Subcutaneous abdominal adipose tissue (tissue), 5 donors: ENCODE measurements at regions not wholly inside any gene's neighbourhood (a gene's known extent, or its start where the extent isn't known, plus 50 kb on each side); places are given as distances from the start of the nearest gene placed in this dataset.

Experiments used
- H3K27ac ChIP-seq: one replicate; pipeline ENCODE4 v1.7.0; 2013; ENCODE audit warnings: low read depth, mild to moderate bottlenecking, inconsistent platforms, low read length, moderate library complexity
- H3K27me3 ChIP-seq, 5 donors: one replicate each; pipeline ENCODE4 v1.7.0; 2013; ENCODE audit warnings: low read length in 5 of 5, inconsistent platforms in 1 of 5; ENCODE audit not compliant: control insufficient read depth in 5 of 5, insufficient read depth in 4 of 5
- H3K36me3 ChIP-seq, 5 donors: one replicate each; pipeline ENCODE4 v1.7.0; 2013; ENCODE audit warnings: low read length in 5 of 5; ENCODE audit not compliant: control insufficient read depth in 5 of 5, insufficient read depth in 5 of 5
- H3K4me1 ChIP-seq, 5 donors: one replicate each; pipeline ENCODE4 v1.7.0; 2013; ENCODE audit warnings: low read length in 5 of 5, mild to moderate bottlenecking in 3 of 5, moderate library complexity in 1 of 5; ENCODE audit not compliant: control insufficient read depth in 5 of 5, insufficient read depth in 5 of 5
- H3K4me3 ChIP-seq, 5 donors: one replicate each; pipeline ENCODE4 v1.7.0; 2013; ENCODE audit warnings: low read length in 5 of 5, low read depth in 1 of 5
- H3K9ac ChIP-seq, 5 donors: one replicate each; pipeline ENCODE4 v1.7.0; 2013; ENCODE audit warnings: low read length in 5 of 5, mild to moderate bottlenecking in 4 of 5, moderate library complexity in 3 of 5
- H3K9me3 ChIP-seq, 5 donors: one replicate each; pipeline ENCODE4 v1.7.0; 2013; ENCODE audit warnings: low read length in 5 of 5; ENCODE audit not compliant: control insufficient read depth in 5 of 5
- donor health status: healthy.
- donor health status: healthy.
- donor health status: healthy.
- donor health status: healthy.
- donor health status: healthy.

DNA sequence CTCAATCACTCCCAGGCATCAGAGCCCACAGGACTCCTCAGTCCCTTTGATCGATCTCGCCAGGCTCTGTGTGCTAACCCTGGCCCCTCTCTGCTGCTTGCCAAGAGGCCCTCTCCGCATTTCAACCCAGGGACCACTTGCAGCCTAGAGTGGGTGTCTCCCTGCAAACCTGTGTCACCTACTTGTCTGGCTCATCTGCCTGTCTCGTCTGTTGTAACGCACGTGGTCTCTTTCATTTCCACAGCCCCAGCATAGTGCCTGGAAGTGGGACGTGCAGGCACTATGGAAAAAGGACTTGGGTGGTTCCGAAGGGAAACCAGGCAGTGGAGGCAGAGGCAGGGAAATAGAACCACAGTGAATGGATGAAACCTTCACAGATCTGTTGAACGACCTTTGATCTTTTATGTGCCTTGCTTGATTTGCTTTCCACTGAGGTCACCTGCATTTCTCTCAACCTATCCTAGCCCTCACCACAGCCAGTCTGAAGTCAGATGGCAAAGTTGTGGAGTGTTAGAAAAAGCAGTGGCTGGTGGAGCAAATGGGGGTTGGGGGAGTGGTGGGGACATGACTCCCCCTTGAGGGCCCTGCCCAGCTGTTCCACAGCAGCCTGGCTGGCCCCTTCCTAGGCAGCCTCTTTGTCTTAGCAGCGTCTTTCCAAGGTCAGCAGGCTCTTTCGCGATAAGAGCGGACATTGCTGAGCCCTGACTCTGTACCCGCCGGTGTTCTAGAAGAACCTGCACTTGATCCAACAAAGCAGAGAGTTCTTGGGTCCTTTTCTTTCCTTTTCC, 55.8 kb upstream of the TAGAP start:
- no peak overlapping the region for H3K27ac ChIP-seq

DNA sequence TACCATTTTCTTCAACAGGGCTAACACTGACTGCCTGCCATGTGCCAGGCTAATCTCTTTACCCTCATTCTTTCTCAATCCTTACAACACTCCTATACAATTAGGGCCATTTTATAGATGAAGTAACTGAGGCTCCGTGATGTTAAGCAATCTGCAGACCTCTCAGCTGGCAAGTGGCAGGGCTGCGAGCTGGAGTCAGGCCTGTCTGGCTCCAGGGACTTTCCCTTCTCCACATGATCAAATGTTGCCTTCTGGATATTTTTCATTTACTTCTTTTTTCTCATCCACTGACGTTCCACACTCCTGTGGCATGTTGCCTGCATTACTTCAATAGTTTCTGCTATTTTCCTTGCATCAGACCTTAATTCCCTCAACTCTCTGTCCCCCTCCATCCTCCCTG, 55.2 kb upstream of the TAGAP start:
- peaks cover 0 to 2% (median 0%) of the 10 kb centered on the region in 5 donors for H3K4me1 ChIP-seq
- H3K27ac ChIP-seq: no peak overlapping the region
- no peak overlapping the region for H3K4me3 ChIP-seq
- no peak overlapping the region for H3K9ac ChIP-seq
- H3K27me3 ChIP-seq: peaks cover 4 to 15% (median 9%) of the 10 kb centered on the region in 5 donors
- H3K36me3 ChIP-seq: no peaks in the 10 kb centered on the region
- no peaks in the 10 kb centered on the region for H3K9me3 ChIP-seq

More for the DNA sequence above, 55.8 kb upstream of the TAGAP start:
- Histone ChIP-seq H3K9me3 (no peaks in the 10 kb centered on the region), H3K36me3 (no peaks in the 10 kb centered on the region), H3K9ac (no peak overlapping the region), H3K4me1 (peaks cover 0 to 2% (median 0%) of the 10 kb centered on the region in 5 donors), H3K4me3 (no peak overlapping the region), H3K27me3 (peaks cover 4 to 16% (median 9%) of the 10 kb centered on the region in 5 donors)

- no peak overlapping the region for H3K4me3 ChIP-seq
- H3K4me1 ChIP-seq: peaks cover 0 to 2% (median 0%) of the 10 kb centered on the region in 5 donors
- no peaks in the 10 kb centered on the region for H3K9me3 ChIP-seq
- peaks cover 1 to 9% (median 6%) of the 10 kb centered on the region in 5 donors for H3K27me3 ChIP-seq
- no peak overlapping the region for H3K27ac ChIP-seq
- no peaks in the 10 kb centered on the region for H3K36me3 ChIP-seq
- H3K9ac ChIP-seq: no peak overlapping the region
Measured at GRCh38 chr6:159099276-159099675, 54.5 kb upstream of the TAGAP start.

GRCh38 chr6:159098636-159099106, 53.9 kb upstream of the TAGAP start:
- H3K4me3 ChIP-seq: no peak overlapping the region
- H3K27ac ChIP-seq: no peak overlapping the region
- no peaks in the 10 kb centered on the region for H3K36me3 ChIP-seq
- peaks cover 0 to 5% (median 3%) of the 10 kb centered on the region in 5 donors for H3K27me3 ChIP-seq
- H3K9ac ChIP-seq: no peak overlapping the region
- no peaks in the 10 kb centered on the region for H3K4me1 ChIP-seq
- no peaks in the 10 kb centered on the region for H3K9me3 ChIP-seq

- no peaks in the 10 kb centered on the region for H3K9me3 ChIP-seq
- no peak overlapping the region for H3K9ac ChIP-seq
- peaks cover 0 to under 1% (median 0%) of the 10 kb centered on the region in 5 donors for H3K27me3 ChIP-seq
- no peaks in the 10 kb centered on the region for H3K4me1 ChIP-seq
- no peak overlapping the region for H3K27ac ChIP-seq
- H3K4me3 ChIP-seq: no peak overlapping the region
- no peaks in the 10 kb centered on the region for H3K36me3 ChIP-seq
Measured at GRCh38 chr6:159097256-159097655, 52.5 kb upstream of the TAGAP start.

DNA sequence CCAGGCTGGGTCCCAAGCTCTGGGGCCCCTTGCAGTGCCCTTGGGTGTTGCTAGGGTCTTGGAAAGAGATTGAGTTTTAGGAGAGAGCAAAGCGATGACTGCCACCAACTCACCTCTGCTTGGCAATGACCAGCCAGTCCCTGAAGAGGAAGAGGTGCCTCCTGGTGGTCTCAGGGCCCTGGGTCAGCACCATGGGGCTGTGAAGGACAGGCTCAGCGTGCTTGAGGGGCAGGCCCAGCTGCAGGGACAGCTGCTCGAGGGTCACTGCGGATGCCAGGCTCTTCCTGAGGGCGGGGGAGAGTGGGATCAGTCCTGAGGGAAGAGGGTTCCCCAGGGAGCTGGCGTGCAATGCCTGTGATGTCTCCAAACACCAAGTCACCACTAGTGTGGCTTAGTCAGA, 50.8 kb upstream of the TAGAP start:
- Histone ChIP-seq H3K4me3 (no peak overlapping the region), H3K27ac (no peak overlapping the region), H3K27me3 (no peaks in the 10 kb centered on the region), H3K36me3 (no peaks in the 10 kb centered on the region), H3K9ac (no peak overlapping the region), H3K9me3 (no peaks in the 10 kb centered on the region), H3K4me1 (peaks cover 0 to 6% (median 0%) of the 10 kb centered on the region in 5 donors)

DNA sequence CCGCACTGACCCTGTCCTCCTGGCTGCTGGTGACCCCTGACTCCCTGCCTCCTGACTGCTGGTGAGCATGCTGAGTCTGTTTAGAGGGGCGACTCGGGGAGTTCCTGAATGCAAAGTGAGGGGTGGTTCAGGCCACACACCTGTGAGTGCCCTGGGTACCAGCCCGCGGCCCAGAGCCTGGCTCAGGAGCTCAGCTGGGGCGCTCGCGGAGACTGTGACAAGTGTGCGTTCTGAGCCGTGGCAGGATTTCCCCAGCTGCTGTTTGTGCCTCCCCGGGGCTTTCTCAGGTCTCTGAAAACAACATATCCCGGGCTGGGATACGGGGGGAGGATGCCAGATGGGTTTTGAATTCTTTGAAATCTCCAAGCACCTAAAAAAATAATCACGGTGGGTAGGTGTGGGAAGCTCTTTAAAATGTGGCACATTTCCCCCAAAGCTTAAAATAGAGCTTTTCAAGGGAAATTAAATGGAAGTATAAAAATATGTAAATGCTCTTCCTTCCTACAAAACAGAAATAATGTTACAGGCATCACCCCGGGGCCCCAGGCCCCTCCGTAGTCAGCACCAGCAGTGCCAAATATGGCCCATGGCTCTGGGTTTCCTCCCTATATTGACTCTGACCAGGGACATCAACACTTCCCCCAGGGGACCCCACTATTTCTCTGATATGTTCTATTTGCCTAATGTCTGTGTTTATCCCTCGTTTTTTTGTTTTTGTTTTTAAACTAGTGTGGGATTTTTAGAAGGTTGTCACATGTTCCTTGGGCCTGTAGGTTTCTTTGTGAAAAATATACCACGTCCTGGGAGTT, 49.9 kb upstream of the TAGAP start:
- Histone ChIP-seq H3K9me3 (no peaks in the 10 kb centered on the region), H3K27ac (no peak overlapping the region), H3K4me3 (no peak overlapping the region), H3K9ac (no peak overlapping the region), H3K36me3 (no peaks in the 10 kb centered on the region), H3K27me3 (no peaks in the 10 kb centered on the region), H3K4me1 (peaks cover 0 to 6% (median 0%) of the 10 kb centered on the region in 5 donors)
